Fibroblast of skin of left biceps (primary cell): ENCODE measurements at regions not wholly inside any gene's neighbourhood (a gene's known extent, or its start where the extent isn't known, plus 50 kb on each side); places are given as distances from the start of the nearest gene placed in this dataset.

ENCODE experiments used
- DNase-seq, 2 experiments: peaks; one replicate each; pipeline ENCODE4 v3.0.0-alpha.2; 2013; ENCODE audit warnings: low read depth in 2 of 2

DNA sequence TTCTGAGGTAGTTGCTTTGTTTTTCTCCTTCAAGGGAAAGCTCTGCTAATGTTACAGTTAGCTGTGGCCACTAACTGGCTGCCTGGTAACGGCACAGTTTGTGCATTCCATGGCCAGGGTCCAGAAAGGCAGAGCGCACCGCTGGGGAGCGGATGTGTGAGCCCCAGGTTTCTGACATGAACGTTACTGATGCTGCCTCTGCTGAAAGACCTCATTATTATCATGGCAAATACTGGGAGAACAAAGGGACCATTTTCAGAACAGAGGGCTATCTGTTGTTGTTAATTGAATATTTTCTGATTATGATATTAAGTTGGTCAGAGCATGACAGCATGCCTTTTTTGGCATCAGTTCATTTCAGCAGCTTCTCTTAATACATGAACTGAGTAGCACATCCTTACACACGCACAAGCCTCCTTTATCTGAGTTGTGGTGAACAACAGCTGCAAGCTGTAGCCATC lies 134.1 kb downstream of the NUDT12 start:
- DNase-seq: no peak

DNA sequence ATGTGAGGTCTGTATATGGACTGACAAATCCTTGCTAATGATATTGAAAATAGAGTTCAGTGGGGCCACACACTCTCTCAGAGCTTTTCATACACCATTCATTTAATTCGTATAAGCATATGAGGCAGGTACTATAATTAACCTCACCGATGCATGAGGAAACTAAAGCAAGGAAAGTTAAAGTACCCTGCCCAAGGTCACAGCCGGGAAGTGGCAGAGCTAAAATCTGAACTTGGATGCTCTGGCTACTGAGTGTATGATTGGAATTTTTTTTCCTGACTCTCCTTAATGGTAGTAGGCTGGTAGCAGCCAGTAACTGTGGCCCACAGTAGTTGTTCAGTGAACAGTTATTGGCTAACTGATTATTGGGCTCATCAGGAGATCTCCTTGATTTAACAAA lies 135.3 kb downstream of the NUDT12 start:
- no peak for DNase-seq

DNA sequence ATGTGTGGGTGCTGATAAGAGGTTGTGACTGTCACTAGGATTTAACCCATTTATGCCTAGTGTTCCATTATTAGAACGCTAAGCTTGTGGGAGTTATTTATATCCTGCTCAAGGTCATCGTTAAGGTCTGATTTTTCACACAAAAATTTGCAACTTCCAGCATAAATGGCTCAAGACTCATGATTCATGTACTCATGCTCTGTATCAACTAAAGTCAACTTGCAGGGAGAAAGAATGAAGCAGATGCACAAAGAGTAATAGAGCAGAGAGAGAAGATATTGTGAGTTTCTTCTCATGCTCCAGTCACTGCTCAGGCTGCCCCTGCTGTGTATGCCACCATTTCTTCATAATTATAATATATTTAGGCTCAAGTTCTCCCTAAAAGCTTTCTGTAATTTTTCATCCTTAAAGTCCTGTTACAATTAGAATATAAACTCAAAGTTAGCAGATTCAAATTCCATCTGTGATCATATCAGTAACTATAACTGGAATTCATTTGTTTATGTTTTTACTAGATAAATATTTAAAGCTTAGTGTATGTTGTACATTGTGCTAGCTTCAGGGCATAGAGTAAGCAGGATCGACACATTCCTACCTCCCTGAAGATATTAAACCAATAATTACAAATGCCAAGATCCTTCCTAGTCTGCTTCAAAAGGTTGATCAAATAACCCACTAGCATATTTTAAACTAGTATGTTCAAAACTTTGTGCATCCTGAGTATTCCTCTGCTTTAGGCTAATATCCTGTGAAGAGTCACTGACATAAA lies 136.7 kb downstream of the NUDT12 start:
- no peak for DNase-seq

DNA sequence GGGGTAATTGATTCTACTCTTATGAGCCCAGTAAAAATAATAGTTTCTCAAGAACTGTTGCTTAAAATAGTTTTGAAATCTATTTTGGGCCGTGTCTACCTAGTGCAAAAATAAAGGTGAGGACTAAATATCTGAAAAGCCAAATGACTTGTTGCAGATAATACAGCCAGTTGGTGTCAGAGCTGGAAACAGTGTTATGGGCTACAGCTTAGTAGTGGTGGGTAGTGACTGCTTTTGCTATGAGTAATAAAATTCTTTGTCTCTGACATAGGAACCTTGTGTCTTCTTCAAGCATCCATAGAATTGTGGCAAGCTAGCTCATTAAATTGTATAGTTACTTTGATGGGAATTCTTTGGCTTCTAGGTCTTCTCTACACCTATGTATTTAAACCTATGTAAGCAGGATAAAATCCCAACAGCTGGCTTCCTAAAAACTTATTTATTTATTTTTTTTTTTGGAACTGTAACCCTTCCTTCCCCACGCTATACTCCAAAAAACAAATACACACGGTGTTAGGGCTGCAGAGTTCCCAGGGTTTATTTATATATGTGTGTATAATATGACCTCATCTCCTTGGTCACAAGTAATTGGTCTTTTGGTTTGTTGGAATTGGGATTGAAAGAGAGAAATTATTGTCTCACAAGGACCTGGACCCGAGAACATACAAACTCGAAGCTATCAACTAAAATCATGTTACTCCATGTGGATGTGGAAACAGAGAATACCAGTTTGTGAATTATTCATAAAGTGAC lies 138.0 kb downstream of the NUDT12 start:
- DNase-seq: peak in 1 of 2 experiments; percentile 30

DNA sequence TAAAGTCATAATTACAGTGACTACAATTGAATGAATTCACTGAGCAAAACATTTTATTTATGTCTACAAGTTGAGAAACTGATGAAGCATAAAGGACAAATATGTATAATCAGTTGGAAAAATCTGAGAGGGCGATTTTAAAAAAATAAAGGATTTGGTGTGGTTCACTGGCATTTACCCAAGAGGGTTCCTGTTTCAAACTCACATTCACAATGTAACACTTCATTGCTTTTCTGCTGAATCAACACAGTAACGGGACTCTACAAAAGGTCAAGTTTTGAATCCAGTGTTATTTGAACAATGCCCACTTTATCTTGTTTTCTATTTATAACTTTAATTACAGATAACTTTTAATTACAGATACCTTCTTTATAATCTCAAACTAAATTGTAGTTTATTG lies 138.6 kb downstream of the NUDT12 start:
- DNase-seq: no peak

DNA sequence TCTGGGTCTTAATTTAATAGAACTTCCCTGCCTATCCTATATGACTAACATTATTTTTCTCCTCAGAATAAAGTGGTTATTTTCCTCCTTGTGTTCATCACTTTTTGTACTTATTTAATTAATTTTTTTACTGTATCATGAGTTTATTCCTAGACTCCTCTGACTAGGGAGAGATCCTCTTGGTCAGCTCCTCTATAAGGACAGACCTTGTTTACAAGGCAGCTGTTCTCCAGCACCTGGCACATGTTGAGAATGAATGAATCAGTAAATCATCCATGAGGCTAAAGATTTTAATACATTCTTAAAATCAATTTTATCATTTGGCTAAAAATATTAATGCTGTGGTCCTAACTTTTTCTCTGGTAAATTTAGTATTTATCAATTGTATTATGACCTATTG lies 139.8 kb downstream of the NUDT12 start:
- no peak for DNase-seq

DNA sequence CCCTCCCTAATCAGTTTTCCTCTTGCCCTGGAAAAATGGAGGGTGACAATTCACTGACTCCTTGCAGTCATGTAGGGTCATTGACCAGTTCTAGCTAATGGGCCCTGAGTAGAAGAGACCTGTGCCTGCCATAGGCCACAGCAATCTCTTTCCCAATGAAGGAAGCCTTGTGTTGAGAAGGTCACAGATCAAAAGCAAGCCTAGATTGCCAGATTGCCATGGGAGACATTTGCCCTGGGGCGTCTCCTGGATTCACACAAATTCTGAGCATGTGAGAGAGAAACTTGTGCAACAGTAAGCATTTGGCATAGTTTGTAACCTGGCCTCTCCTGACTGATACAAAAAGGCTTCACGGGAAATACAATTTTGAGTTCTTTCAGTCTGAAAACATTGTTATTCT lies 148.0 kb downstream of the NUDT12 start:
- DNase-seq: no peak

DNA sequence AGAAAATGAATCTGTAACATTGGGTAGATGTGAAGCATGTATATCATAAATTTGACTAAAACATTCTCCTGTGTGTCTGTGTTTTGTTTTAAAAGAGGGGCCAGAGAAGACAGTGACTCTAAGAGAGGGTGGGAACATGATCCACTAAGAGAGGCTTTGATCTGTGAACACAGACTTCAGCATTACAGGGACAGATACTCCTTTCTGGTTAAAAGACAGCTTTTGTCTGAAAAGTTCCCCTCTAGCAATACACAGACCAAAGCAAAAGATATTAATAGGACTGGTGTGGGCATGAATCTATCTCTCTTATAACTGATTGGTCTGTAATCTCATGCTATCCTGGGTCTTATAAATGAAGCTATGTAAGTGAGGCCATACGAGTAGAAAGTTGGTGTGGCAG lies 150.9 kb downstream of the NUDT12 start:
- DNase-seq: no peak

DNA sequence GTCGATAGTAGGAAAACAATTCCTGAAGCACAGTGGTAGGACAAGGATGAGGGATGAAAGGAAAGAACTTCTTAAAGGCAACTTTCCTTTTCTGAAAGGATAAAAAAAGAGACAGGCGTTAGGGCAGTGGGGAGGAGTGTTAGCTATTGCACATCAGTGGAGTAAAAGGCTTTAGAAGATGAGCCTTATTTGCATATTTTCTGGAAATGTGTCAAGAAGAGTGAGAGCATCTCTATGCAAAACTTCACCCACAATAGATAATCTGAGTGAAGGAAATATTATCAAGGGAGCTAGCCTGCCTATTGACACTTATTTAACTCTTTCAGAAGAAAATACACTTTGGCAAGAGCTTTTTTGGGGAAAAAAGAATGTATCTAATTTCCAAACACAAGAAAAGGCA lies 151.6 kb downstream of the MACIR start:
- DNase-seq: no peak

DNA sequence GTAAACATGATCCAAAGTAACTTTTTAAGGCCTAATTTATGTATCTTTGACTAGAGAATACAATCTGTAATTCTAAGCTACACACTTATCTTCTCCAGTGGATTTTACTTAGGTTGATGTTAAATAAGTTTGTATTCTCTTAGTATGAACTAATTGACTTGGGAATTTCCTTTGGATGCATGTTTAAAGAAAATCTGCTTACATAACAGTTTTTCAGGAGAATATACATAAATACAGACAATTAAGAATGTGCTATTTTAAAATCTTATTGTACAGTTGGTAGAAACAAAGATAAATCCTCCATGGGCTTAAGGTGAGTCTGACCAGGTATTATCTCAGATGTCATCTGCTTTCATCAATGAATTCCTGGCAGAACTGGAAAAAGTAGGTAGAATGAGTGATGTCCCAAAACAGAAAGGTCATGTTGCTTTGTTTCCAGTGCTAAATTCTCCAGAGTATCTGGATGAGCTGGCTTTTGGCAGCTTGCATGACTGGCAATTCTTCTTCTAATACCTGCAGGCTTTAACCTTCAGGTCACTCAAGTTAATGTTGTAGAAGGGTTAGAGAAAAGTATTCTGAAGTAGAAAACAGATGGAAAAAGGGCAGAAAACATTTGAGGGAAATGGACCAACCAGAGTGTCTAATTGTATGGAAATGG lies 150.6 kb downstream of the MACIR start:
- no peak for DNase-seq

DNA sequence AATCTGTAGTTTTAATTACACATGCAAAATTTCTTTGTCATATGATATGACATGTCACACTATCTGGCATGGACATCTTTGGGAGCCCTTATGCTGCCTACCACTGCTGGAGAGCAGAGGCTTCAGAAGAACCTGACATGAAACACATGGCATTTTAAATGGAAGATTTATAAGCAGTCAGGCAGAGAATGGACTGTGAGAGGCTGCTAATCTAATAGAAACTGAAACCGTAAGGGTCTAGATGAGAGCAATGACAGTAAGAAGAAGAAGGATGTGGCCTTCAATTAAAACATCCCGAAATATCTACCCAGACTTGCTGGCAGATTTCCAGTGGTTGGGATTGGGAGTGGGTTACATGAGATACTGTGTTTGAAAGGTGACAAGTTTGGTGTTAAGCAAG lies 149.8 kb downstream of the MACIR start:
- DNase-seq: no peak

DNA sequence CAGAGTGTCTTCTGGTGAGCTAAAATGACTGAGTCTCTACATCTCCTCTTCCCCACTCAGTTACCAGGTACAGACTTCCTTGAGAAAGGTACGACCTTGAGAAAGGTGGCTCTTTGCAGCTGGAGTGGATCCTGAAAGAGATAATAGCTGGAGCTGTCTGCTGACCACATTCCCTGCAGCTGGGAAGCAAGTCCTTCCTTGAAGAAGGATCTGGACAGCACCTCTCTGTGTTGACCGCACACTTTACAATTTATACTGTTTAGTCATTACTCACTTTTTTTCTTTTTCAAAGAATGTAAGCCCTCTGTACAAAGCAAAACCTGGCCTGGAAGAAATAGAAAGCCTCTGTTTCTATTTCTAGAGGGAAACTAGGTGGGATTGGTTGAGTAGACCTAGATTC lies 148.8 kb downstream of the MACIR start:
- DNase-seq: no peak

DNA sequence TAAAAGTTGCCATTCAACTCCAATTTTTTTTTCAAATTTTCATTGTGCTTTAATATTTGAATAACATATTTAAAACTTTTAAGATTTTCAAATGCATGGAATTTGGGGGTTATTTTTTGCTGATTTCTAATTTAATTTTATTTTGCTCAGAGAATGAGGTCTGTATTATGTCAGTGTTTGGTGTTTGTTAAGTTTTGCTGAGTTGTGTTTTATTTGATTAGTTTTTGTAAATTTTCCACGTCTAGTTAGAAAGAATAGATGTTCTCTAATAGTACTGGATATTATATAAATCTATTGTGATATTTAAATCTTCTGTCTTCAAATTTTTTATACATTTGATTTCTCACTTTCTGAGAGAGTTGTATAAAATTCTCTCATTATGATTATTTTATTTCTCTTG lies 145.9 kb downstream of the MACIR start:
- no peak for DNase-seq

DNA sequence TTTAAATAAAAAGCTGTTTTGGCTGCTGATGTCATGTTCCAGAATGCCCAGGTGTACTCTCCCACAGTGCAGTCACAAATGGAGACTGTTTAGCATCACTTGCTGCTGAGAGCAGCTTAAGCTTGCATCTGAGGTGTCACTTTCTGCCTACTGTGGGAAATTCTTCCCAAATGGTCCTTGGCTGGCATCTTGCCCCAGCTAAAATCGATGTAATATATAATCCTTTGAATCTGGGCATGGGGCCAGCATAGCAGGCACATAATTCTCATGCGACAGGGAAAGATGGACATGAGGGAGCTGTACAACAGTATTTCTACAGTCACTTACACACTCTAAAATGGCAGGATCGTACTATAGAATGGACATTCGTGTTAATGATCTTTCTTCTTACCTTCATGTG lies 144.3 kb downstream of the MACIR start:
- no peak for DNase-seq

DNA sequence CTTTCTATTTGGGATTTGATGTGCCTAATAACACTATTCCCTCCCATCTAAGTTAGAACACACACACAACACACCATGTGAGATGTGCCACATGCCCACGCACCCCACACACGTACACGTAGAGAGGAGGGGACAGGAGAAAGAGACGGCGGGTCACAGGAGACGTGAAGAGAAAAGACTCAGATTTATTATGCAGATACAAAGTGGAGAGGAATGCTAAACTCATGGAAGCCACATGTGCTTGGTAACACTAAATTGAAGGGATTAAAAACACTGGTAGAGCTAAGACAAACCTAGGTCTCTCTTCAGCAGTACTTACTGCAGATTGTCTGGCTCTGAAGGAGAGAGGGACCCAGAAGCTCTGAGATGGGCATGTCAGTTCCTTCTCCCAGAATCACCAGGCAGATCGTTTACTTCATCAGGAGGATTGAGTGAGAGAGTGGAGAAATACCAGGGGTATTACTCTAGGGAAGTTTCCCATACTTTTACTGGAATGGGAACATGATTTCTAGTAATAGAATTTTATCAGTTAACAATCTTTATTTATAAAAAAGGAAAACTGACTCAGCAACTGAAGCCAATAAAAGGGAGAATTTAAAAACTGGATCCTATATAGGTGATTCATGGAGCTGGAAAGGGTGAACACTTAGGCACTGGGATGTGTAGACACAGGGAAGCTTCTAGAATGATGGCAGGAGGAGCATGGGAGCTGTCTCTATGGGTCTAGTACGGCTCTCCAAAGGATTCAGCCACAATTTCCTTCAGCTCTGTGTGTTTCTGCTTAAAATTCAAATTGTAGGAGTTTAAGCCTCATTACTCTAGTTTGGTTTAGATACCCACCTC lies 139.4 kb downstream of the MACIR start:
- peak; percentile 18 to 19 for DNase-seq

DNA sequence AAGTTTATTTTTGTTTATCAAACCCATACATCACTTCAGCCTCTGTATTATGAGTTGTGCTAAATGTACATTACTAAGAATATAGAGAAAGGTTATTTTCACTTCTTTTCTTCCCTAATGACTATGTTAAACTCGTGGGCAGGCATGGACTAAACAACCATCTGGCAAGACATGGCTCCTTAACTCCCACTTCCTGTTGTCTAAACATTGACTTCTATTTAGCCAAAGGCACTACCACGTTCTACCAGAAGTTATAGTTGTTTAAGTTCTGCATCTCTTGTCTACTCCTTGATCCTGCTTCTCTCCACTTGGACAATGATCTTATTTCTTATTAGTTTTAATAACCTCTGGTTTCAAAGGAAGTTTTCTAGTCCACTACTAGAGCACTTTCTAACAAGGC lies 136.1 kb downstream of the MACIR start:
- no peak for DNase-seq

DNA sequence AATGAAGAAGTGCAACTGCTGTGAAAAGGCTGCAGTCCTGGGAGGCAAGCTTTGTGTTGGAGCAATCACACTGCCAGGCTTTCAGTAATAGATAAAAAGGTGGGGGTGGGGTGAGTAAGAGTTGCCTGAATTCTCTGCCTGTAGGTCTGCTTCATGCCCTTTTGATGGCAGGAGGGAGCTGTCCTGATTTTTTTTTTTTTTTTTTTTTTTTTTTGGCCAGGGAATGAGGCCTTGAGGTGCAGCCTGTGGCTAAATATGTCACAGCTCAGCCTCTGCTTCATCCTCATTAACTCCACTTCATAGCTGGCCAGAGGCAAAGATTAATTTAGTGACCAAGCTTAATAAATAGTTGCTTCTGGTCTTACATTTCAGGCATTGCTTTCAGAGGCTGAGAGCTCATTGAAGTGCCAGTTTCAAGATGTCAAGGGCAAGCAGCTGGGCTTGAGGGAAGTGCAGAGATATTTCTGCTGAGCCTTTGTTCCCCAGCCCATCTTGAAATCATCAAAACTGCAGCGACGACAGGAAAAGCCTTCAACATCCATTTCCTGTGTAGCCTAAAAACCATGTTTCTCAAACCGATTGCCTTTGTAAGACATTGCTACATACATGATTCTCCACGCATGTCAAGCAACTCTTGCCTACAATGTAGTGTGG lies 134.7 kb downstream of the MACIR start:
- DNase-seq: peak; percentile 19 to 32

DNA sequence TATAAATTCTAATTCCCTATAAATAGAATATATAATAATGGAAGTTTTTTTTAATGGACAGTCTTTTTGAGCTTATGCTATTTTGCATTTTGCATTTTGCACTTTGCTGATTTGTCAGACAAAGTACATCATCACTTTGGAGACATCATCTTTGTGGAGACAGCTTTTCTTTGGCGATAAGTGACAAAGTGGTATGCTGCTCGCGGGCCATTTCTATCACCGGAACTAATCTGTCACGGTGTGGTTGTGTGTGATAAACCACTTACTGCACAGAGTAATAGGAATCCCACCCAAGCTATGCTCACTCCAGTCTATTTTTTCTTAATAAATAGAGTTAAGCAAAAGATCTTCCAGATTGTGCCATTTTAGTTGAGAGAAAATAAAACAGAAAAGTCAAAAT lies 133.1 kb downstream of the MACIR start:
- no peak for DNase-seq

DNA sequence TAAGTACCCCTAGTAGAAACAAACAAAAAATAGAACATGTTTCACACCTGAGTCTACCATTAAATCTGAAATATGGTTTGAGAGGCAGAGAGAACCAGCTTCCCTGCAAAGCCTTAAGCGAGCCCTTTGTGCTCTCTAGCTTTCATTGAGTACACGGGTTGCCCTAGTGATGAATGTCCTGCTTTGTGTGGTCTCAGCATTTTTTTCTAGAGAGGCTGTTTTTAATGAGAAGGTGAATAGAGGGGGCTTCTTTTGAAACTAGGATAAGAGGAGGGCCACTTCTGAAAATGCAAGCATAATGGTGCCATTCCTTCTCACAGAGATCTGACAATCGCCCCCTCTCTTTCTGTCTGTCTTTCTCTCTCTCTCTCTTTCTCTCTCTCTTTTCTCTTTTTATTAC lies 131.3 kb downstream of the MACIR start:
- no peak for DNase-seq

DNA sequence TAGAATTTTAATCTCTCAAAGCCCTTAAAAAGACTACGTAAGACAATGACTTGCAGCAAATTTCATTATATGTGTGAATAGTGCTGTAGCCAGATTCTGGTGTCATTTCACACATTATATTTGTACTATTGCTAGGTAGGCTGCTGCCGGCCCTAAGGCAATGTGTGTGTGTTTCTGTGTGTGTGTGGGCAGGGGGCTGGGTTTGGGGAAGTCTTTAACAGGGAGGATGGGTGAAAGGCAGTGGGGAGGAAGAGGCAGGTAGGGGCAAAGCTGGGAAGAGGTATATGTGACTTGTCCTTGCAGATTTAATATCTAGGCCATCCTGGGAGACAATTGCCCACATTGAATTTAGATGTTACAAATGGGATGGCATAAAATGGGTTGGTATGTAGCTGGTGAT lies 130.8 kb downstream of the MACIR start:
- DNase-seq: no peak

DNA sequence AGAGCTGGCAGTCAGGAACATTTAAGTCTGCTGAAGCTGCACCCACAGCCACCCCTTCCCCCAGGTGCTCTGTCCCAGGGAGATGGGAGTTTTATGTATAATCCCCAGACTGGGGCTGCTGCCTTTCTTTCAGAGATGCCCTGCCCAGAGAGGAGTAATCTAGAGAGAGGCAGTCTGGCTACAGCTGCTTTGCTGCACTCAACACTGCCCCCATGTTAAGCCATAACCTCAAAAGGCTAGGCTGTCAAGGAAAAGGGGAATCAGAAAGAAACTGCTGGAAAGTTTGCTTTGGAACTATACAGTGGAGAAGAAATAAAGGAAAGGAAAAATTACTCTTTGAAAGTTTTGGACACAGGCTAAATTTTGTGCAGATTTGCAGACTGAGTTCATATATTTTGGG lies 127.2 kb downstream of the MACIR start:
- no peak for DNase-seq
